Uterus (tissue), 2 donors: ENCODE measurements at regions not wholly inside any gene's neighbourhood (a gene's known extent, or its start where the extent isn't known, plus 50 kb on each side); places are given as distances from the start of the nearest gene placed in this dataset.

Experiments
- POLR2A ChIP-seq, 2 donors: fragments of 450-650 bp; IDR thresholded peaks; one replicate each; pipeline ENCODE4 v1.6.1; 2016; ENCODE audit warnings: antibody characterized with exemption in 2 of 2, mild to moderate bottlenecking in 1 of 2, moderate library complexity in 1 of 2
- TF ChIP-seq, protein P1 (sequence below), 4 experiments: fragments of 200-600 bp in 2 of 4; fragments of 450-650 bp in 2 of 4; sonication (generic) in 2 of 4; IDR thresholded peaks; one replicate each; pipeline ENCODE4 v1.5.1; 2016 to 2019; ENCODE audit warnings: antibody characterized with exemption in 4 of 4, mild to moderate bottlenecking in 2 of 4, moderate library complexity in 1 of 4

DNA sequence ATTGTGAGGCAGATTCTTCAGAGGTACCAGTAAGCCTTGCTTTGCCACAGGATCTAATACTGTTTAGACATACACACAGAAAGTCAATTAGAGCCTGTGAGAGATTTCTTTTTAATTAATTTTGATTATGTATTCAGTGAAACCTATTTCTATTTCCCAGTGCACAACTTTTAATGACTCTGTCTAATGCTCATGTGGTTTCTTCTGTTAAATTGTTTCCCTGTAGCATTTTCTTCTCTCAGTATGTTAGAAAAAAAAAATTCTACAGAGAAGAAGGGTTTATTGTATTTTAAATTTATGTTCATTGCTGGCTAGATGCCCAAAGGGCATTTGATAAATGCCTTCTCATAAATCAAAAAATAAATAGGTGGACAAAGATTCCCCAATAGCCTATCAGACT, 293.7 kb downstream of the C6orf118 start:
- no peak for TF ChIP-seq POLR2A (IDR thresholded peaks at IDR 0.05)
- TF ChIP-seq, protein P1, sequence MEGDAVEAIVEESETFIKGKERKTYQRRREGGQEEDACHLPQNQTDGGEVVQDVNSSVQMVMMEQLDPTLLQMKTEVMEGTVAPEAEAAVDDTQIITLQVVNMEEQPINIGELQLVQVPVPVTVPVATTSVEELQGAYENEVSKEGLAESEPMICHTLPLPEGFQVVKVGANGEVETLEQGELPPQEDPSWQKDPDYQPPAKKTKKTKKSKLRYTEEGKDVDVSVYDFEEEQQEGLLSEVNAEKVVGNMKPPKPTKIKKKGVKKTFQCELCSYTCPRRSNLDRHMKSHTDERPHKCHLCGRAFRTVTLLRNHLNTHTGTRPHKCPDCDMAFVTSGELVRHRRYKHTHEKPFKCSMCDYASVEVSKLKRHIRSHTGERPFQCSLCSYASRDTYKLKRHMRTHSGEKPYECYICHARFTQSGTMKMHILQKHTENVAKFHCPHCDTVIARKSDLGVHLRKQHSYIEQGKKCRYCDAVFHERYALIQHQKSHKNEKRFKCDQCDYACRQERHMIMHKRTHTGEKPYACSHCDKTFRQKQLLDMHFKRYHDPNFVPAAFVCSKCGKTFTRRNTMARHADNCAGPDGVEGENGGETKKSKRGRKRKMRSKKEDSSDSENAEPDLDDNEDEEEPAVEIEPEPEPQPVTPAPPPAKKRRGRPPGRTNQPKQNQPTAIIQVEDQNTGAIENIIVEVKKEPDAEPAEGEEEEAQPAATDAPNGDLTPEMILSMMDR (IDR thresholded peaks at IDR 0.05): no peak
